ENCODE measurements at regions not wholly inside any gene's neighbourhood (a gene's known extent, or its start where the extent isn't known, plus 50 kb on each side); places are given as distances from the start of the nearest gene placed in this dataset.

DNA sequence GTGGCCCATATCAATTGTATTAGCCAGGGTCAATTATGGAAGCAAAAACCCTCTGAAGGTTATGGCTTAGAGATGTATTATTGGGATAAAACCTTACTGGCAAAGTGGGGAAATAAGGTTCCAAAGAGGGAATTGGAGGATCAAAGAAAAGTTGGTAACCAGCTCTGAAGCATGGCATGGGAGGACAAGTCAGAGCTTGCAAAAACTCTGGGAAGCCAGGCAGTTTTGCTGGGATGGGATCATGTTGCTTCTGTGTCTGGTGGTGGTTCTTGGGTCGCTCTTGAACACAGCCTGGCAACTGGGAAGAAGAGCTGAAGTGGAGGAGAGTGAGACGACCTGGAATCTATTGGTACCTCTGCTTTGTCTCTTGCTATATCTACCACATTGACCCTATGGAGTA, 162.6 kb downstream of the PMAIP1 start:
- Histone ChIP-seq H3K27me3 (ENCODE audit: insufficient read depth in 3 of 3, low read length in 2 of 3) (no peaks in the 10 kb centered on the region), H3K27ac (no peak overlapping the region), H3K4me1 (no peaks in the 10 kb centered on the region), H3K9me3 (no peaks in the 10 kb centered on the region), H3K4me3 (no peak overlapping the region), H3K36me3 (ENCODE audit: insufficient read depth in 1 of 2, low read depth in 1 of 2) (no peaks in the 10 kb centered on the region)
- intact Hi-C loops (cut with DNase I): no loop called here
- TF ChIP-seq, protein P1, sequence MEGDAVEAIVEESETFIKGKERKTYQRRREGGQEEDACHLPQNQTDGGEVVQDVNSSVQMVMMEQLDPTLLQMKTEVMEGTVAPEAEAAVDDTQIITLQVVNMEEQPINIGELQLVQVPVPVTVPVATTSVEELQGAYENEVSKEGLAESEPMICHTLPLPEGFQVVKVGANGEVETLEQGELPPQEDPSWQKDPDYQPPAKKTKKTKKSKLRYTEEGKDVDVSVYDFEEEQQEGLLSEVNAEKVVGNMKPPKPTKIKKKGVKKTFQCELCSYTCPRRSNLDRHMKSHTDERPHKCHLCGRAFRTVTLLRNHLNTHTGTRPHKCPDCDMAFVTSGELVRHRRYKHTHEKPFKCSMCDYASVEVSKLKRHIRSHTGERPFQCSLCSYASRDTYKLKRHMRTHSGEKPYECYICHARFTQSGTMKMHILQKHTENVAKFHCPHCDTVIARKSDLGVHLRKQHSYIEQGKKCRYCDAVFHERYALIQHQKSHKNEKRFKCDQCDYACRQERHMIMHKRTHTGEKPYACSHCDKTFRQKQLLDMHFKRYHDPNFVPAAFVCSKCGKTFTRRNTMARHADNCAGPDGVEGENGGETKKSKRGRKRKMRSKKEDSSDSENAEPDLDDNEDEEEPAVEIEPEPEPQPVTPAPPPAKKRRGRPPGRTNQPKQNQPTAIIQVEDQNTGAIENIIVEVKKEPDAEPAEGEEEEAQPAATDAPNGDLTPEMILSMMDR (IDR thresholded peaks at IDR 0.05): no peak
- 69 to 79% (median 75%) methylated on average over 2 of the region's 2 CpGs for WGBS, 3 donors
- no peak for ATAC-seq
- DNase-seq: no peak

DNA sequence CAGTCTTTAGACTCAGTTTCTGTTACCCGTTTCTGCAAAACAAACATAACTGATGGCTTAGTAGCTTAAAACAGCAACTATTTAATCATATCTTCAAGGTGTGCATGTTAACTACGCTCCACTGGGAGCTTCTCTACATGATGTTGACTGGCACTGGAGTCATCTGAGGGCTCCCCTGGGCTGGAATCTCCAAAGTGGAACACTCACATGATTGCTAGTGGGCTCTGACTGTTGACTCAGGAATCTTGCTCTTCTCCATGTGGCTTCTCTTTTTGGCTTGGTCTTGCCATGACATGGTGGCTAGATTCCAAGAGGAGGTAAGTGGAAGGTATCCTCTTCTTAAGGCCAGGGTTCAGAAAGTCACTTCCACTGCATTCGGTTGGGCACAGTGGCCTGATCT, 160.8 kb downstream of the PMAIP1 start:
- ATAC-seq (no peak), DNase-seq (no peak)
- intact Hi-C loops (cut with DNase I): no loop called here
- TF ChIP-seq, protein P1 (IDR thresholded peaks at IDR 0.05): no peak
- Histone ChIP-seq H3K36me3 (ENCODE audit: insufficient read depth in 1 of 2, low read depth in 1 of 2) (no peaks in the 10 kb centered on the region), H3K27ac (no peak overlapping the region), H3K4me3 (no peak overlapping the region), H3K9me3 (no peaks in the 10 kb centered on the region), H3K27me3 (ENCODE audit: insufficient read depth in 3 of 3, low read length in 2 of 3) (no peaks in the 10 kb centered on the region), H3K4me1 (no peaks in the 10 kb centered on the region)
- WGBS, 3 donors: 83 to 89% (median 87%) methylated on average over 3 of the region's 3 CpGs

DNA sequence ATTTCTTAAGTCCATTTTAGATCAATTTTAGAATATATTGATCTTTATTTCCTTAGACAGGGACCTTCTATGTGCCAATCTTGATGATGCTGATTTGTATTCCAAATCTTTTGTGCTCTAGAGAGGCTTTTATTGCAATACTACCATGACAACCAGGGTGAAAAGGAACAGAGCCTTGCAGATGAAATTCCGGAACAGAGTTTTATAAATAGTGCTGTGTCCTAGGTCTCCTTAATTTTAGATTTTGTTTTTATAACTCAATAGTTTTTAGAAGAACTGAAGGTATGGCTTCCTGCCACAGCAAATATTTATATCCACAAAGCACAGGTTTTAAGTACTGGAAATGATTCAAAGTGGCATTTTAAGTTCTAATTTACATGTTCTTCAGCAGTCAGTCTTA, 160.2 kb downstream of the PMAIP1 start:
- DNase-seq (no peak), ATAC-seq (no peak)
- 81 to 89% (median 82%) methylated on average over 1 of the region's 1 CpG for WGBS, 3 donors
- H3K27ac ChIP-seq: no peak overlapping the region
- no peaks in the 10 kb centered on the region for H3K36me3 ChIP-seq (ENCODE audit: insufficient read depth in 1 of 2, low read depth in 1 of 2)
- no peaks in the 10 kb centered on the region for H3K9me3 ChIP-seq
- intact Hi-C loops (cut with DNase I): no loop called here
- TF ChIP-seq, protein P1 (IDR thresholded peaks at IDR 0.05): no peak
- H3K27me3 ChIP-seq (ENCODE audit: insufficient read depth in 3 of 3, low read length in 2 of 3): no peaks in the 10 kb centered on the region
- no peaks in the 10 kb centered on the region for H3K4me1 ChIP-seq
- H3K4me3 ChIP-seq: no peak overlapping the region

DNA sequence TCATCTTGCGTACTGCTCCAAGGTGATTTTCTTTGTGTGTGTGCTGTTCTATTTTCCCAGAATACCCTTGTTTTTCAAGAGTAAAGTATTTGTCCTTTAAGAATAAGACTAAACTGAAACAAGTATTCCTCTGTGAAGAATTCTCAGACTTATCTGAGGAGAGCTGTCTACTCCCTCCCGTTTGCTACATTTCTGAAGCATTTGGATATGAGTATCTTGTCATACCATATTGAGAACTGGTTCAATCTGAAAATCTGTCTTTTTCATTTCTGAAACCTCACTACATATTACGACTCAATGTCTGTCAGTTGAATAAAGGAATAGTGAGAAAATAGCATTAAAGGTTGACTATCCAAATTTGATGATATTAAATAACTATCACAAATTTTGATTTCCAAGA, 159.4 kb downstream of the PMAIP1 start:
- Histone ChIP-seq H3K36me3 (ENCODE audit: insufficient read depth in 1 of 2, low read depth in 1 of 2) (no peaks in the 10 kb centered on the region), H3K27me3 (ENCODE audit: insufficient read depth in 3 of 3, low read length in 2 of 3) (no peaks in the 10 kb centered on the region), H3K9me3 (no peaks in the 10 kb centered on the region), H3K4me3 (no peak overlapping the region), H3K4me1 (no peaks in the 10 kb centered on the region), H3K27ac (no peak overlapping the region)
- no peak for DNase-seq
- 70 to 85% (median 78%) methylated on average over 3 of the region's 3 CpGs for WGBS, 3 donors
- TF ChIP-seq, protein P1 (IDR thresholded peaks at IDR 0.05): no peak
- intact Hi-C loops (cut with DNase I): no loop called here
- no peak for ATAC-seq

DNA sequence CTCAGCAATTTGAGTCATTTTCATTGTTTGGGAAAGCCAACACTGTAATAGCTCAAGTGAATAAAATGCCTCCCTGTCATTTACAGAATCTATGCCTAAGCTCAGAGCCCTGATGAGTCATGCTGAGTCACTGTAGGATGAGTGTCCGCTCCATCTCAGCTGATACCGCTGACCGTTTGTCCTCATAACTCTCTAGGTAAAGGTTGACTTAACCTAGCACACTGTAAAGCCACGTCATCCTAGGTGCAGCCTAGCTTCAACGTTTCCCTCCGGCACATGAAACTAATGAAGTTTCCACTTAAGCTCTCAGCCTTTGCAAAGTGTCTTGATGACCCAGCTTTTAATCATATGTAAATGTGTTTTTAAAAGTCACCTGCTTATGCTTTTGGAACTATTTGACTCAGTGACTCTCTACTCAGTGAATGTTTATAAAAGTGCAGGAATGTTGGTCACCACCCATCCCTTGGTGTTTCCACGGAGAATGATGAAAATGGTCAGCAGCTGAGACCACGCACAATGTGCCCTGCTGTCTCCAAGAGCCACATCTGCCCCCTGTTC, 154.0 kb downstream of the PMAIP1 start:
- ATAC-seq (no peak), DNase-seq (no peak)
- TF ChIP-seq, protein P1 (IDR thresholded peaks at IDR 0.05): no peak
- Histone ChIP-seq H3K27ac (no peak overlapping the region), H3K4me1 (no peaks in the 10 kb centered on the region), H3K27me3 (ENCODE audit: insufficient read depth in 3 of 3, low read length in 2 of 3) (peaks cover 0 to 2% (median 0%) of the 10 kb centered on the region in 3 donors), H3K4me3 (no peak overlapping the region), H3K9me3 (no peaks in the 10 kb centered on the region), H3K36me3 (ENCODE audit: insufficient read depth in 1 of 2, low read depth in 1 of 2) (no peaks in the 10 kb centered on the region)
- WGBS, 3 donors: 77 to 84% (median 83%) methylated on average over 8 of the region's 8 CpGs
- intact Hi-C loops (cut with DNase I): no loop called here

Data from psoas muscle (tissue), 7 donors.